NCI-H1092 treated with DMSO at 0.1 percent for 48 hours (cell line): ENCODE measurements at regions not wholly inside any gene's neighbourhood (a gene's known extent, or its start where the extent isn't known, plus 50 kb on each side); places are given as distances from the start of the nearest gene placed in this dataset.

Source experiments
- DNase-seq: peaks from one replicate; lab custom pipeline; 2025; lab: John Stamatoyannopoulos, UW

GRCh38 chr2:7468955-7469354 is 551.7 kb downstream of the RNF144A start:
- DNase-seq: no peak

- no peak for DNase-seq
Measured at GRCh38 chr2:7471185-7471584, 554.0 kb downstream of the RNF144A start.

GRCh38 chr2:7472465-7472864 is 555.3 kb downstream of the RNF144A start:
- no peak for DNase-seq

GRCh38 chr2:7473135-7473771 is 556.0 kb downstream of the RNF144A start:
- no peak for DNase-seq

GRCh38 chr2:7476371-7476770 is 559.2 kb downstream of the RNF144A start:
- DNase-seq: no peak

DNA sequence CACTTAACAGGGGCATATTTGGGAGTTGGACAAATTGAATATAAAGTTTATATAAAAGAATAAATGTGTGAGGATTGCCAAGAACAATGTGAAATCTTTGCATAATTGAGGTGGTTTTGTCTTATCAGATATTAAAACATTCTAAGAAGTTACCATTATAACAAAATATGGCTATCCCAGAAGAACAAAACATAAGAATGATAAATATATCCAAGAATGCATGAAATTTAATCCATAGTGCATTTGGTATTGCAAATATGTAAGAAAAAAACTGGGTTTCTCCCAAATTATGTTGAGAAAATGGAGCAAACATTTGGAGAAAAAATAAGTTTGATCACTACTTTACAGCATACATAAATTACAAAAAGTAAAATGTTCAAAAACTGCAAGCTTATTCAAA is 562.4 kb downstream of the RNF144A start:
- DNase-seq: no peak

DNA sequence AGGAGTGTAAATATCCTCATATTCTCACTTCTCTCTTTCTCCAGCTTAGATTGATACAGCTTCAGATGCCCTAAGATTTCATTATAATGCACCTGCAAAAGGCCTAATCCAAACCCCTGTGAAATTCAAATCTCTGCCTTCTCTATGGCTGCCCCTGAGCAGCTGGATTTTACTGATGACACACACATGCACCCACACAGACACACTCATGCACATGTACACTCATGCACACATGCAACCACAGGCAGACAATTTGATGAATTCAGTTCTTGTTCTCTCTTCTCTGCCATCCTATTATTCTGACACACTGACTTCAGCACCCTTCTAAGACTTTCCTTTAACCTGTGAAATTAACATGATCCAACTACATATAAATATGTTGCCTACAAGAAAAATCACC is 563.2 kb downstream of the RNF144A start:
- DNase-seq: no peak

- DNase-seq: no peak
Measured at GRCh38 chr2:7490672-7491071, 573.5 kb downstream of the RNF144A start.

GRCh38 chr2:7492719-7493118 is 575.5 kb downstream of the RNF144A start:
- no peak for DNase-seq

- DNase-seq: no peak
Measured at GRCh38 chr2:7497178-7497577, 580.0 kb downstream of the RNF144A start.

DNA sequence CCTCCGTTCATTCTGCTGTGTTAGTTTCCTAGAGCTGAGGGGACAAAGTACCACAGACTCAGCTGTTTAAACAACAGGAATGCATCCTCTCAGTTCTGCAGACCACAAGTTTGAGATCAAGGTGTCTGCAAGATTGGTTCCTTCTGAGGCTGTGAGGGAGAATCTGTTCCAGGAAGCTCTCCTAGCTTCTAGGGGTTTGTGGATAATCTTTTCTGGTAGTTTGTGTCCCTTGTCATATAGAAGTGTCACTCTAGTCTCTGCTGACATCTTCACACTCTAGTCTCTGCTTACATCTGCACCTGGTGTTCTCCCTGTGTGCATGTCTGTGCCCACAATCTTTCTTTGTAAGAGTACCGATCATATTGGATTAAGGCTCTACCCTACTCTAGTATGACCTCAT is 581.8 kb downstream of the RNF144A start:
- DNase-seq: no peak

GRCh38 chr2:7502336-7502735 is 585.1 kb downstream of the RNF144A start:
- no peak for DNase-seq

DNA sequence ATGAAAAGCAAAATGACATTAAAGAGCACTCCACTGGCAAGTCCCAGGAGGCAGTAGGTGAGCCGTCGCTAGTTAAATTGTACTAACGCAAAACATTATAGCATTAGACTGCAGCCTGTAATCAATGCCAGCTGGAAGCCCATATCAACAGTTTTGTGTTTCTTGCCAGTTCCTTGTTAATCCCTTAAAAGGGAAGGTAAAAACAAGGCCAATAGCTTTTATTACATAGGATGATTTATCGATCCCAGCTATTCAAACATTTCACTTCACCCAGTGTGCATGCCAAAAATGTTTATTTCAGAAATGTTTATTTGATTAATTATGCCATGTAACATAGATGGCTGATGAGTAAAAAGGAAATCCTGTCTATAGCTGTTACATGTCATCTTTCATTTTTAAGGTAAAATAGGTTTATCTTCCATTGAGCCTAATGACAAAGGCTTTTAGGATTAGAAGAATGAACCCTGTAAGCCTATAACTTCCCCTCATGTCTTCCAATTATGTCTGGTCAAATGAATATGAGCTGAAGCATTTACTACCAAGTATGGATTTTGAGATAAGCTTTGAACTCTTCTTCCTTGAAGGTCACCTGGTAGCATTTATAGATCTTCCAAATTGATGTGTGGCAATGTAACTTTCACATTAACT is 591.2 kb downstream of the RNF144A start:
- DNase-seq: peak; percentile 75

GRCh38 chr2:7510353-7510752 is 593.1 kb downstream of the RNF144A start:
- no peak for DNase-seq

- DNase-seq: no peak
Measured at GRCh38 chr2:7513834-7514233, 596.6 kb downstream of the RNF144A start.

DNA sequence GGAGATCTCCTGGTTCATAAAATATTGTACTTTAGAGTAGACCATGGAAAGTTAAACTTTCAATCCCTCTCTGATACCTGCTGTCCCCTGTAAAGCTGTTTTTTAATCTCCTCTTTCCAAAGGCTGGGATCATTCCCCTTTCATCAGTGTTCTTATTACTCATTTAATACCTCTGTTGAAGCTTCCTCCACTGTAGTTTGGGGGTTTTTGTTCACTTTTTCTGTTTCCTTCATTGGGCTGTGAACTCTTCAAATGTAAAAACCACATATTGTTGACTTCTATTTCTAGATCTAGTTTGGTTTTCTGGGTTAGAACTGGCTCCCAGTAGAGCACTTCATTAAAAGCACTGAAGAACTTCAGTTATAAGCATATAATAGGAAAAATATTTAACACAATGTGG is 598.1 kb downstream of the RNF144A start:
- no peak for DNase-seq

- no peak for DNase-seq
Measured at GRCh38 chr2:7516484-7517063, 599.4 kb downstream of the RNF144A start.

- DNase-seq: no peak
Measured at GRCh38 chr2:7517088-7517487, 599.9 kb downstream of the RNF144A start.

GRCh38 chr2:7517851-7518250 is 600.6 kb downstream of the RNF144A start:
- no peak for DNase-seq

DNA sequence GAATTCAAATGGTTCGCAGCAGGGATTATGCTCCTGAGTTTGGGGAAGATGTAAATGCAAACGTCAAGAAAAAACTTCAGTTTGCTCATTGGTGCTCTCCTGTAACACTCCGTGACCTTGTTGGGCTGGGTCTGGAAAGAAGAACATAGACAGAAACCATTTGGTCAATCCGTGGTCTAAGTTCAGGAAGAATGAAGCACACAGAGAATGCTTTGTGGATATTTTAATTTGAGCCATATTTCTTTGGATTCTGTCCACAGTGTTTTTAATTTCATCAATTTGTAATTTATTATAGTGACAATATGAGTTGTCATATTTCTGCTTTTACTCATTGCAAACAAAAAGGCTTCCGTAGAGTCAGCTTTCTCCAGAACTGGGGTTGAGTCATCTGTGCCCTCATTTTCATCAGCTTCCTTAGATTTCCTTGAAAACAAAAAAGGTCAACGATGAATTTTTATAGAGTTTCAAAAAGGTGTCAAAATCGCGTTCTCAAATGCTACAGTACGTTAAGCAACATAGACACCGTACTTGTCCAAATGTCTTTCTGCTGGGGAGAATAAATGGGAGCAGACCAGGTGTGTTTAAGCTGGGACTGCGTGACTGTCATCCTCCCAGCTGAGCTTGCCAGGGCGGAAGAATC is 606.4 kb downstream of the RNF144A start:
- no peak for DNase-seq

GRCh38 chr2:7524195-7524594 is 607.0 kb downstream of the RNF144A start:
- DNase-seq: no peak

DNA sequence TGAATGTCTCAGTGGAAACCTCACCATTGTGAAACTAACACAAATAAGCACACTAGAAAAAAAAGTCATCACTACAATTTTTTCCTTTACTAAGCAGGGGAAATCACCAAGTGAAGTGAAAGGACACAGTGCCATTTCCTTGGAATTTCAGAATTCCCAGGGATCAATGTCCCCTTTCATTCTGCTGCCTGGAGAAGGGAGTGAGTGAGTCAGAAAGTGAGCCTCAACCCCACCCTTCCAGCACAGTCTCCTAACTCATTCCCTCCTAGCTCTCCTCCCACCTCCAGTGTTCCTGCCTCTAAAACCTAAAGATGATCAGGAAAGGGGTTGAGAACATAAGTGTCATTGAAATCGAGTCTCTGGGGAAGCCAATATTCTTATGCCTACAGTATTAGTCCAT is 608.5 kb downstream of the RNF144A start:
- no peak for DNase-seq

DNA sequence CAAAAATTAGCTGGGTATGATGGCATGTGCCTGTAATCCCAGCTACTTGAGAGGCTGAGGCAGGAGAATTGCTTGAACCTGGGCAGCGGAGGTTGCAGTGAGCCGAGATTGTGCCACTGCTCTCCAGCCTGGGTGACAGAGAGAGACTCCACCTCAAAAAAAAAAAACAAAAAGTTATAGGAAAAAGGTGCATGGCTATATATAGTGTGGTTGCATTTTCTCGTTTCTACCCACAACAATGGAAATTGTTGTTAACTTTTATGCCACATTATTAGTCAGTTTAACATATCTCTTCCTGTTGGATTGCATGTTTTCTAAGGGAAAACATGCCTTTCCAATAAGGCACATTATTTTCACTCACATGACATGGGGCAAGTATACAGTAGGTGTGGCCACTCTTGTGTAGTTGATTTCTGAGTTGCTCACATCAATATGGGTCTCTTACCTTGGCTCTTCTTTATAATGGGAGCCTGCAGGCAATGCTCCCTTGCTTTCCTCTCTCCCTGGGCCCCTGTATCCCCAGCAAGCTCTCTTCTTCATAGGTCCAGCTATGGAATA is 610.0 kb downstream of the RNF144A start:
- no peak for DNase-seq
